ENCODE measurements at regions not wholly inside any gene's neighbourhood (a gene's known extent, or its start where the extent isn't known, plus 50 kb on each side); places are given as distances from the start of the nearest gene placed in this dataset.

DNA sequence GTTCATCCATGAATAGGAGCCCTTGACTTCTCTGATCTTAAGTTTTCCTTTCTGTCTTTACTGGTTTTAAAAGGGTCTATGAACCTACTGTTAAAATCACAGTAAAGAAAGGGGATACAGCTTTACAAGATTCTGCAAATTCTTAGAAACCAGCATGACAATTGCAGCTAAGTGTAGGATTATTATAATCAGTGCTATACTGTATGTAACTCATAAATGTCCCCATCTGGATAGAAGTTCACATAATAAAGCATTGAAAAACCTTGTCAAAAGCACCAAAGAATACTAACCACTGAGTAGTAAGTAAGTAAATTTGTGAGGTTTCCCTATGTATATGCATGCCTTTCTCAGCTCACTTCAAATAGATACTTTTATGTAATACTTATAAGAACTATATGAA, 724.6 kb downstream of the CENPC start:
- TF ChIP-seq POLR2AphosphoS5 (IDR thresholded peaks at IDR 0.05; ENCODE audit: low read depth, low read length) (no peak), SMC3 (IDR thresholded peaks at IDR 0.05; ENCODE audit: low read depth, low read length) (no peak), FOXJ3 (CRISPR knock-in tag; IDR thresholded peaks at IDR 0.05) (no peak), GABPA (IDR thresholded peaks at IDR 0.05; ENCODE audit: low read depth) (no peak), NFIC (IDR thresholded peaks at IDR 0.05; ENCODE audit: borderline replicate concordance) (no peak), FOXM1 (IDR thresholded peaks at IDR 0.05; ENCODE audit: low read depth) (no peak), MXI1 (IDR thresholded peaks at IDR 0.05; ENCODE audit: low read depth, low read length) (no peak), EP300 (IDR thresholded peaks at IDR 0.05; ENCODE audit: borderline replicate concordance in 1 of 2, low read depth in 1 of 2, low read length in 1 of 2) (no peak), RXRA (IDR thresholded peaks at IDR 0.05; ENCODE audit: borderline replicate concordance, low read depth) (no peak), RAD21 (IDR thresholded peaks at IDR 0.05; ENCODE audit: low read length) (no peak)
- TF ChIP-seq, protein P1, sequence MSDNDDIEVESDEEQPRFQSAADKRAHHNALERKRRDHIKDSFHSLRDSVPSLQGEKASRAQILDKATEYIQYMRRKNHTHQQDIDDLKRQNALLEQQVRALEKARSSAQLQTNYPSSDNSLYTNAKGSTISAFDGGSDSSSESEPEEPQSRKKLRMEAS (IDR thresholded peaks at IDR 0.05; ENCODE audit: low read depth): no peak
- TF ChIP-seq, protein P2, sequence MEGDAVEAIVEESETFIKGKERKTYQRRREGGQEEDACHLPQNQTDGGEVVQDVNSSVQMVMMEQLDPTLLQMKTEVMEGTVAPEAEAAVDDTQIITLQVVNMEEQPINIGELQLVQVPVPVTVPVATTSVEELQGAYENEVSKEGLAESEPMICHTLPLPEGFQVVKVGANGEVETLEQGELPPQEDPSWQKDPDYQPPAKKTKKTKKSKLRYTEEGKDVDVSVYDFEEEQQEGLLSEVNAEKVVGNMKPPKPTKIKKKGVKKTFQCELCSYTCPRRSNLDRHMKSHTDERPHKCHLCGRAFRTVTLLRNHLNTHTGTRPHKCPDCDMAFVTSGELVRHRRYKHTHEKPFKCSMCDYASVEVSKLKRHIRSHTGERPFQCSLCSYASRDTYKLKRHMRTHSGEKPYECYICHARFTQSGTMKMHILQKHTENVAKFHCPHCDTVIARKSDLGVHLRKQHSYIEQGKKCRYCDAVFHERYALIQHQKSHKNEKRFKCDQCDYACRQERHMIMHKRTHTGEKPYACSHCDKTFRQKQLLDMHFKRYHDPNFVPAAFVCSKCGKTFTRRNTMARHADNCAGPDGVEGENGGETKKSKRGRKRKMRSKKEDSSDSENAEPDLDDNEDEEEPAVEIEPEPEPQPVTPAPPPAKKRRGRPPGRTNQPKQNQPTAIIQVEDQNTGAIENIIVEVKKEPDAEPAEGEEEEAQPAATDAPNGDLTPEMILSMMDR (IDR thresholded peaks at IDR 0.05): no peak
- TF ChIP-seq, protein P3, sequence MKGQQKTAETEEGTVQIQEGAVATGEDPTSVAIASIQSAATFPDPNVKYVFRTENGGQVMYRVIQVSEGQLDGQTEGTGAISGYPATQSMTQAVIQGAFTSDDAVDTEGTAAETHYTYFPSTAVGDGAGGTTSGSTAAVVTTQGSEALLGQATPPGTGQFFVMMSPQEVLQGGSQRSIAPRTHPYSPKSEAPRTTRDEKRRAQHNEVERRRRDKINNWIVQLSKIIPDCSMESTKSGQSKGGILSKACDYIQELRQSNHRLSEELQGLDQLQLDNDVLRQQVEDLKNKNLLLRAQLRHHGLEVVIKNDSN (IDR thresholded peaks at IDR 0.05; ENCODE audit: borderline replicate concordance, low read depth): no peak
- TF ChIP-seq, protein P4, sequence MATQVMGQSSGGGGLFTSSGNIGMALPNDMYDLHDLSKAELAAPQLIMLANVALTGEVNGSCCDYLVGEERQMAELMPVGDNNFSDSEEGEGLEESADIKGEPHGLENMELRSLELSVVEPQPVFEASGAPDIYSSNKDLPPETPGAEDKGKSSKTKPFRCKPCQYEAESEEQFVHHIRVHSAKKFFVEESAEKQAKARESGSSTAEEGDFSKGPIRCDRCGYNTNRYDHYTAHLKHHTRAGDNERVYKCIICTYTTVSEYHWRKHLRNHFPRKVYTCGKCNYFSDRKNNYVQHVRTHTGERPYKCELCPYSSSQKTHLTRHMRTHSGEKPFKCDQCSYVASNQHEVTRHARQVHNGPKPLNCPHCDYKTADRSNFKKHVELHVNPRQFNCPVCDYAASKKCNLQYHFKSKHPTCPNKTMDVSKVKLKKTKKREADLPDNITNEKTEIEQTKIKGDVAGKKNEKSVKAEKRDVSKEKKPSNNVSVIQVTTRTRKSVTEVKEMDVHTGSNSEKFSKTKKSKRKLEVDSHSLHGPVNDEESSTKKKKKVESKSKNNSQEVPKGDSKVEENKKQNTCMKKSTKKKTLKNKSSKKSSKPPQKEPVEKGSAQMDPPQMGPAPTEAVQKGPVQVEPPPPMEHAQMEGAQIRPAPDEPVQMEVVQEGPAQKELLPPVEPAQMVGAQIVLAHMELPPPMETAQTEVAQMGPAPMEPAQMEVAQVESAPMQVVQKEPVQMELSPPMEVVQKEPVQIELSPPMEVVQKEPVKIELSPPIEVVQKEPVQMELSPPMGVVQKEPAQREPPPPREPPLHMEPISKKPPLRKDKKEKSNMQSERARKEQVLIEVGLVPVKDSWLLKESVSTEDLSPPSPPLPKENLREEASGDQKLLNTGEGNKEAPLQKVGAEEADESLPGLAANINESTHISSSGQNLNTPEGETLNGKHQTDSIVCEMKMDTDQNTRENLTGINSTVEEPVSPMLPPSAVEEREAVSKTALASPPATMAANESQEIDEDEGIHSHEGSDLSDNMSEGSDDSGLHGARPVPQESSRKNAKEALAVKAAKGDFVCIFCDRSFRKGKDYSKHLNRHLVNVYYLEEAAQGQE (IDR thresholded peaks at IDR 0.05; ENCODE audit: low read depth, low read length): no peak

Measured in SK-N-SH (cell line).